Thyroid gland (tissue), 4 donors: ENCODE measurements at regions not wholly inside any gene's neighbourhood (a gene's known extent, or its start where the extent isn't known, plus 50 kb on each side); places are given as distances from the start of the nearest gene placed in this dataset.

Experiments used
- DNase-seq, 2 donors: peaks; one replicate each; pipeline ENCODE4 v3.0.0-alpha.2; 2019
- H3K27ac ChIP-seq, 3 donors: fragments of 200-600 bp; sonication (generic); 1 replicate in 2 of 3; 2 replicates in 1 of 3; pipeline ENCODE4 v1.5.1; 2016 to 2019; ENCODE audit warnings: mild to moderate bottlenecking in 1 of 3, moderate library complexity in 1 of 3
- H3K27me3 ChIP-seq: fragments of 200-600 bp; sonication (generic); one replicate; pipeline ENCODE4 v1.5.1; 2019
- H3K36me3 ChIP-seq, 2 donors: fragments of 200-600 bp; sonication (generic); one replicate each; pipeline ENCODE4 v1.5.1; 2016 to 2019
- H3K4me1 ChIP-seq, 2 donors: fragments of 200-600 bp; sonication (generic); one replicate each; pipeline ENCODE4 v1.5.1; 2017 to 2019
- H3K4me3 ChIP-seq, 3 donors: fragments of 200-600 bp; sonication (generic); replicated peaks in 1 of 3; 1 replicate in 2 of 3; 2 replicates in 1 of 3; pipeline ENCODE4 v1.5.1; 2016; ENCODE audit warnings: mild to moderate bottlenecking in 1 of 3
- H3K9me3 ChIP-seq: fragments of 200-600 bp; sonication (generic); one replicate; pipeline ENCODE4 v1.5.1; 2017
- CTCF ChIP-seq, 6 experiments: fragments of 200-600 bp in 3 of 6; fragments of 450-650 bp in 3 of 6; sonication (generic) in 3 of 6; IDR thresholded peaks; one replicate each; pipeline ENCODE4 v1.5.1; 2016 to 2019; ENCODE audit warnings: antibody characterized with exemption in 6 of 6, mild to moderate bottlenecking in 2 of 6, inconsistent platforms in 1 of 6, moderate library complexity in 1 of 6
- POLR2A ChIP-seq, 2 donors: fragments of 450-650 bp; IDR thresholded peaks; one replicate each; pipeline ENCODE4 v1.6.1; 2017; ENCODE audit warnings: antibody characterized with exemption in 2 of 2, mild to moderate bottlenecking in 2 of 2, moderate library complexity in 1 of 2
- WGBS, 2 donors: methylation state at CpG; one replicate each; pipeline ENCODE4 v1.1.5; 2017; 5-methylcytosine and 5-hydroxymethylcytosine counted together
- intact Hi-C: fragments of 100-400 bp; cut with DNase I; formaldehyde crosslinking; loops from one replicate; pipeline ENCODE4 v1.15.1; 2023

GRCh38 chr5:105330185-105330584 is 1767.6 kb upstream of the NUDT12 start:
- Histone ChIP-seq H3K9me3 (no peaks in the 10 kb centered on the region), H3K36me3 (no peaks in the 10 kb centered on the region), H3K27ac (no peak overlapping the region), H3K4me3 (no peak overlapping the region), H3K27me3 (no peaks in the 10 kb centered on the region), H3K4me1 (no peaks in the 10 kb centered on the region)
- 90 to 94% methylated on average over 1 of the region's 1 CpG for WGBS, 2 donors
- TF ChIP-seq POLR2A (IDR thresholded peaks at IDR 0.05) (no peak), CTCF (IDR thresholded peaks at IDR 0.05) (no peak)
- intact Hi-C loops = no loop called here
- no peak for DNase-seq

GRCh38 chr5:105304859-105305258 is 1742.3 kb upstream of the NUDT12 start:
- WGBS, 2 donors = 93 to 99% methylated on average over 1 of the region's 1 CpG
- Histone ChIP-seq H3K4me1 (no peaks in the 10 kb centered on the region), H3K36me3 (no peaks in the 10 kb centered on the region), H3K9me3 (no peaks in the 10 kb centered on the region), H3K27ac (no peak overlapping the region), H3K27me3 (no peaks in the 10 kb centered on the region), H3K4me3 (no peak overlapping the region)
- TF ChIP-seq POLR2A (IDR thresholded peaks at IDR 0.05) (no peak), CTCF (IDR thresholded peaks at IDR 0.05) (no peak)
- intact Hi-C loops = no loop called here
- no peak for DNase-seq

GRCh38 chr5:105288946-105289345 is 1726.4 kb upstream of the NUDT12 start:
- Histone ChIP-seq H3K27me3 (no peaks in the 10 kb centered on the region), H3K27ac (no peak overlapping the region), H3K9me3 (no peaks in the 10 kb centered on the region), H3K4me1 (no peaks in the 10 kb centered on the region), H3K4me3 (no peak overlapping the region), H3K36me3 (no peaks in the 10 kb centered on the region)
- intact Hi-C loops = no loop called here
- no peak for TF ChIP-seq CTCF (IDR thresholded peaks at IDR 0.05)
- TF ChIP-seq POLR2A (IDR thresholded peaks at IDR 0.05) = no peak
- DNase-seq = no peak

GRCh38 chr5:105283134-105283533 is 1720.5 kb upstream of the NUDT12 start:
- TF ChIP-seq POLR2A (IDR thresholded peaks at IDR 0.05) (no peak), CTCF (IDR thresholded peaks at IDR 0.05) (no peak)
- Histone ChIP-seq H3K27me3 (no peaks in the 10 kb centered on the region), H3K9me3 (no peaks in the 10 kb centered on the region), H3K27ac (no peak overlapping the region), H3K4me1 (no peaks in the 10 kb centered on the region), H3K4me3 (no peak overlapping the region), H3K36me3 (no peaks in the 10 kb centered on the region)
- intact Hi-C loops = no loop called here
- no peak for DNase-seq

GRCh38 chr5:105274079-105274478 is 1711.5 kb upstream of the NUDT12 start:
- 78 to 79% methylated on average over 1 of the region's 1 CpG for WGBS, 2 donors
- Histone ChIP-seq H3K27me3 (no peaks in the 10 kb centered on the region), H3K4me1 (no peaks in the 10 kb centered on the region), H3K9me3 (no peaks in the 10 kb centered on the region), H3K36me3 (no peaks in the 10 kb centered on the region), H3K4me3 (no peak overlapping the region), H3K27ac (no peak overlapping the region)
- intact Hi-C loops = no loop called here
- TF ChIP-seq POLR2A (IDR thresholded peaks at IDR 0.05) (no peak), CTCF (IDR thresholded peaks at IDR 0.05) (no peak)
- DNase-seq = no peak
